Activated naive CD4-positive, alpha-beta T cell treated with anti-CD3 and anti-CD28 coated beads, Interleukin-2, amount 10 ng/mL, durations not matched to agents 7 days and 5 days (primary cell): ENCODE measurements at regions not wholly inside any gene's neighbourhood (a gene's known extent, or its start where the extent isn't known, plus 50 kb on each side); places are given as distances from the start of the nearest gene placed in this dataset.

Source experiments
- CTCF ChIA-PET: fragments of 350-600 bp; sonication (Branson Sonifier 250); formaldehyde crosslinking; loops from one replicate; lab custom pipeline; 2021; ENCODE audit warnings: antibody characterized with exemption; lab: Charles Lee
- DNase-seq: peaks from one replicate; pipeline ENCODE4 v3.0.0-alpha.2; 2020
- H3K27ac Mint-ChIP-seq: one replicate; pipeline ENCODE4 v1.8.0; 2021; ENCODE audit warnings: mild to moderate bottlenecking, moderate library complexity, mixed read lengths
- H3K27me3 Mint-ChIP-seq: one replicate; pipeline ENCODE4 v1.8.0; 2021; ENCODE audit warnings: mild to moderate bottlenecking, mixed read lengths
- H3K36me3 Mint-ChIP-seq: one replicate; pipeline ENCODE4 v1.8.0; 2021; ENCODE audit warnings: mixed read lengths
- H3K4me1 Mint-ChIP-seq: one replicate; pipeline ENCODE4 v1.8.0; 2021; ENCODE audit warnings: mixed read lengths
- H3K4me3 Mint-ChIP-seq: one replicate; pipeline ENCODE4 v1.8.0; 2021; ENCODE audit warnings: mild to moderate bottlenecking, moderate library complexity, mixed read lengths
- H3K9me3 Mint-ChIP-seq: one replicate; pipeline ENCODE4 v1.8.0; 2021; ENCODE audit warnings: mixed read lengths

- H3K36me3 Mint-ChIP-seq = no peaks in the 10 kb centered on the region
- H3K4me1 Mint-ChIP-seq = no peaks in the 10 kb centered on the region
- no peak overlapping the region for H3K4me3 Mint-ChIP-seq
- H3K9me3 Mint-ChIP-seq = no peaks in the 10 kb centered on the region
- no peak overlapping the region for H3K27ac Mint-ChIP-seq
- DNase-seq = no peak
- CTCF ChIA-PET = no interaction called here
- H3K27me3 Mint-ChIP-seq = peaks cover 20% of the 10 kb centered on the region
Measured at GRCh38 chr20:51193066-51193772, 170.3 kb upstream of the KCNG1 start.

GRCh38 chr20:51190783-51191180 lies 167.9 kb upstream of the KCNG1 start:
- CTCF ChIA-PET = no interaction called here
- Mint-ChIP-seq H3K36me3 (no peaks in the 10 kb centered on the region), H3K4me3 (no peak overlapping the region), H3K9me3 (no peaks in the 10 kb centered on the region), H3K4me1 (no peaks in the 10 kb centered on the region), H3K27me3 (peaks cover 11% of the 10 kb centered on the region), H3K27ac (no peak overlapping the region)
- no peak for DNase-seq

GRCh38 chr20:51189814-51190782 lies 167.2 kb upstream of the KCNG1 start:
- no peak overlapping the region for H3K4me3 Mint-ChIP-seq
- CTCF ChIA-PET = no interaction called here

GRCh38 chr20:51188941-51189340 lies 166.0 kb upstream of the KCNG1 start:
- H3K36me3 Mint-ChIP-seq = no peaks in the 10 kb centered on the region
- H3K4me3 Mint-ChIP-seq = no peak overlapping the region
- H3K9me3 Mint-ChIP-seq = no peaks in the 10 kb centered on the region
- no peaks in the 10 kb centered on the region for H3K4me1 Mint-ChIP-seq
- DNase-seq = no peak
- H3K27me3 Mint-ChIP-seq = peaks cover 11% of the 10 kb centered on the region
- no peak overlapping the region for H3K27ac Mint-ChIP-seq
- CTCF ChIA-PET = no interaction called here

More at GRCh38 chr20:51189814-51190782, 167.2 kb upstream of the KCNG1 start:
- Mint-ChIP-seq H3K9me3 (no peaks in the 10 kb centered on the region), H3K27me3 (peaks cover 14% of the 10 kb centered on the region), H3K36me3 (no peaks in the 10 kb centered on the region), H3K27ac (no peak overlapping the region), H3K4me1 (no peaks in the 10 kb centered on the region)
- no peak for DNase-seq

- CTCF ChIA-PET = interaction anchor here (1.9 kb wide), 1 partner anchor 9 kb away, joined by 4 read pairs; no protein-coding TSS in a partner anchor
- Mint-ChIP-seq H3K4me1 (no peaks in the 10 kb centered on the region), H3K36me3 (no peaks in the 10 kb centered on the region), H3K27me3 (peaks cover 9% of the 10 kb centered on the region), H3K27ac (no peak overlapping the region), H3K9me3 (no peaks in the 10 kb centered on the region), H3K4me3 (no peak overlapping the region)
- DNase-seq = no peak
Measured at GRCh38 chr20:51187261-51187660, 164.4 kb upstream of the KCNG1 start.

GRCh38 chr20:51185861-51186260 lies 163.0 kb upstream of the KCNG1 start:
- no peaks in the 10 kb centered on the region for H3K4me1 Mint-ChIP-seq
- H3K36me3 Mint-ChIP-seq = no peaks in the 10 kb centered on the region
- no peak overlapping the region for H3K4me3 Mint-ChIP-seq
- no peak for DNase-seq
- H3K27ac Mint-ChIP-seq = no peak overlapping the region
- H3K9me3 Mint-ChIP-seq = no peaks in the 10 kb centered on the region
- peaks cover 9% of the 10 kb centered on the region for H3K27me3 Mint-ChIP-seq
- CTCF ChIA-PET = no interaction called here

- H3K27me3 Mint-ChIP-seq = peaks cover 13% of the 10 kb centered on the region
- H3K27ac Mint-ChIP-seq = no peak overlapping the region
- H3K9me3 Mint-ChIP-seq = no peaks in the 10 kb centered on the region
- H3K4me3 Mint-ChIP-seq = no peak overlapping the region
- H3K4me1 Mint-ChIP-seq = no peaks in the 10 kb centered on the region
- DNase-seq = no peak
- CTCF ChIA-PET = no interaction called here
- no peaks in the 10 kb centered on the region for H3K36me3 Mint-ChIP-seq
Measured at GRCh38 chr20:51185277-51185676, 162.4 kb upstream of the KCNG1 start.

- Mint-ChIP-seq H3K4me1 (no peaks in the 10 kb centered on the region), H3K4me3 (no peak overlapping the region), H3K36me3 (no peaks in the 10 kb centered on the region), H3K9me3 (no peaks in the 10 kb centered on the region), H3K27ac (no peak overlapping the region), H3K27me3 (peaks cover 19% of the 10 kb centered on the region)
- CTCF ChIA-PET = no interaction called here
- DNase-seq = no peak
Measured at GRCh38 chr20:51184289-51184688, 161.4 kb upstream of the KCNG1 start.

- Mint-ChIP-seq H3K4me3 (no peak overlapping the region), H3K9me3 (no peaks in the 10 kb centered on the region), H3K4me1 (no peaks in the 10 kb centered on the region), H3K27ac (no peak overlapping the region), H3K36me3 (no peaks in the 10 kb centered on the region), H3K27me3 (peaks cover 23% of the 10 kb centered on the region)
- no peak for DNase-seq
- CTCF ChIA-PET = no interaction called here
Measured at GRCh38 chr20:51183451-51183850, 160.5 kb upstream of the KCNG1 start.

GRCh38 chr20:51182571-51182970 lies 159.7 kb upstream of the KCNG1 start:
- no peak for DNase-seq
- CTCF ChIA-PET = no interaction called here
- no peaks in the 10 kb centered on the region for H3K4me1 Mint-ChIP-seq
- no peaks in the 10 kb centered on the region for H3K36me3 Mint-ChIP-seq
- peaks cover 23% of the 10 kb centered on the region for H3K27me3 Mint-ChIP-seq
- no peaks in the 10 kb centered on the region for H3K9me3 Mint-ChIP-seq
- no peak overlapping the region for H3K4me3 Mint-ChIP-seq
- no peak overlapping the region for H3K27ac Mint-ChIP-seq

- peaks cover 29% of the 10 kb centered on the region for H3K27me3 Mint-ChIP-seq
- no peaks in the 10 kb centered on the region for H3K4me1 Mint-ChIP-seq
- DNase-seq = no peak
- H3K36me3 Mint-ChIP-seq = no peaks in the 10 kb centered on the region
- CTCF ChIA-PET = interaction anchor here (0.9 kb wide), 1 partner anchor 10 kb away, joined by 4 read pairs; no protein-coding TSS in a partner anchor
- no peak overlapping the region for H3K4me3 Mint-ChIP-seq
- no peaks in the 10 kb centered on the region for H3K9me3 Mint-ChIP-seq
- no peak overlapping the region for H3K27ac Mint-ChIP-seq
Measured at GRCh38 chr20:51178153-51178552, 155.2 kb upstream of the KCNG1 start.

- no peak for DNase-seq
- no peaks in the 10 kb centered on the region for H3K9me3 Mint-ChIP-seq
- H3K36me3 Mint-ChIP-seq = no peaks in the 10 kb centered on the region
- no peak overlapping the region for H3K27ac Mint-ChIP-seq
- H3K27me3 Mint-ChIP-seq = peaks cover 33% of the 10 kb centered on the region
- H3K4me1 Mint-ChIP-seq = no peaks in the 10 kb centered on the region
- CTCF ChIA-PET = no interaction called here
- no peak overlapping the region for H3K4me3 Mint-ChIP-seq
Measured at GRCh38 chr20:51176876-51177275, 154.0 kb upstream of the KCNG1 start.

- Mint-ChIP-seq H3K9me3 (no peaks in the 10 kb centered on the region), H3K27me3 (peaks cover 33% of the 10 kb centered on the region), H3K4me1 (no peaks in the 10 kb centered on the region), H3K27ac (no peak overlapping the region), H3K4me3 (no peak overlapping the region), H3K36me3 (no peaks in the 10 kb centered on the region)
- CTCF ChIA-PET = no interaction called here
- DNase-seq = no peak
Measured at GRCh38 chr20:51176446-51176845, 153.5 kb upstream of the KCNG1 start.

- H3K27ac Mint-ChIP-seq = no peak overlapping the region
- H3K9me3 Mint-ChIP-seq = no peaks in the 10 kb centered on the region
- CTCF ChIA-PET = no interaction called here
- no peaks in the 10 kb centered on the region for H3K36me3 Mint-ChIP-seq
- H3K4me3 Mint-ChIP-seq = no peak overlapping the region
- peaks cover 35% of the 10 kb centered on the region for H3K27me3 Mint-ChIP-seq
- H3K4me1 Mint-ChIP-seq = no peaks in the 10 kb centered on the region
- no peak for DNase-seq
Measured at GRCh38 chr20:51175724-51176123, 152.8 kb upstream of the KCNG1 start.
